CD4-positive, CD25-positive, alpha-beta regulatory T cell (primary cell): ENCODE measurements at regions not wholly inside any gene's neighbourhood (a gene's known extent, or its start where the extent isn't known, plus 50 kb on each side); places are given as distances from the start of the nearest gene placed in this dataset.

Source experiments
- ATAC-seq, 2 donors: fragments of 150-1000 bp; cut with Tn5 transposase; one replicate each; pipeline ENCODE4 v1.10.0; 2021; ENCODE audit warnings: low read depth in 2 of 2, moderate number of reproducible peaks in 2 of 2, moderate library complexity in 1 of 2
- DNase-seq, 3 donors: peaks; one replicate each; pipeline versions ENCODE4 v3.0.0 to v3.0.0-alpha.2; 2012 to 2022; ENCODE audit warnings: mixed read lengths in 1 of 3
- H3K27ac ChIP-seq: one replicate; pipeline ENCODE4 v1.7.0; 2013; ENCODE audit warnings: mild to moderate bottlenecking, low read length; ENCODE audit not compliant: insufficient read depth, poor library complexity, severe bottlenecking
- H3K27me3 ChIP-seq: one replicate; pipeline ENCODE4 v1.7.0; 2013; ENCODE audit warnings: low read length; ENCODE audit not compliant: control insufficient read depth, insufficient read depth
- H3K36me3 ChIP-seq: one replicate; pipeline ENCODE4 v1.7.0; 2013; ENCODE audit warnings: mild to moderate bottlenecking, low read length, moderate library complexity; ENCODE audit not compliant: control insufficient read depth, insufficient read depth
- H3K4me1 ChIP-seq: 2 replicates; pipeline ENCODE4 v1.7.0; 2013; ENCODE audit warnings: mild to moderate bottlenecking, low read length; ENCODE audit not compliant: insufficient read depth, control insufficient read depth, poor library complexity, severe bottlenecking
- H3K4me3 ChIP-seq: one replicate; pipeline ENCODE4 v1.7.0; 2013; ENCODE audit warnings: low read depth, mild to moderate bottlenecking, low read length, moderate library complexity
- H3K9me3 ChIP-seq, 2 experiments: 1 replicate in 1 of 2; 2 replicates in 1 of 2; pipeline ENCODE4 v1.7.0; 2013; ENCODE audit warnings: low read length in 2 of 2, mild to moderate bottlenecking in 1 of 2, moderate library complexity in 1 of 2; ENCODE audit not compliant: control insufficient read depth in 2 of 2
- H3K27ac Mint-ChIP-seq, 3 donors: one replicate each; pipeline ENCODE4 v1.8.0; 2020 to 2022; ENCODE audit warnings: mild to moderate bottlenecking in 3 of 3, mixed read lengths in 3 of 3, moderate library complexity in 2 of 3
- H3K27me3 Mint-ChIP-seq: one replicate; pipeline ENCODE4 v1.8.0; 2022; ENCODE audit warnings: mild to moderate bottlenecking, mixed read lengths
- H3K36me3 Mint-ChIP-seq: one replicate; pipeline ENCODE4 v1.8.0; 2020; ENCODE audit warnings: mixed read lengths
- H3K4me1 Mint-ChIP-seq, 4 donors: one replicate each; pipeline ENCODE4 v1.8.0; 2020 to 2022; ENCODE audit warnings: mixed read lengths in 4 of 4, mild to moderate bottlenecking in 1 of 4
- H3K4me3 Mint-ChIP-seq, 4 donors: one replicate each; pipeline ENCODE4 v1.8.0; 2020 to 2022; ENCODE audit warnings: mild to moderate bottlenecking in 4 of 4, mixed read lengths in 4 of 4, moderate library complexity in 3 of 4
- H3K9me3 Mint-ChIP-seq, 7 donors: one replicate each; pipeline ENCODE4 v1.8.0; 2020 to 2022; ENCODE audit warnings: mixed read lengths in 7 of 7, mild to moderate bottlenecking in 3 of 7, moderate library complexity in 2 of 7

DNA sequence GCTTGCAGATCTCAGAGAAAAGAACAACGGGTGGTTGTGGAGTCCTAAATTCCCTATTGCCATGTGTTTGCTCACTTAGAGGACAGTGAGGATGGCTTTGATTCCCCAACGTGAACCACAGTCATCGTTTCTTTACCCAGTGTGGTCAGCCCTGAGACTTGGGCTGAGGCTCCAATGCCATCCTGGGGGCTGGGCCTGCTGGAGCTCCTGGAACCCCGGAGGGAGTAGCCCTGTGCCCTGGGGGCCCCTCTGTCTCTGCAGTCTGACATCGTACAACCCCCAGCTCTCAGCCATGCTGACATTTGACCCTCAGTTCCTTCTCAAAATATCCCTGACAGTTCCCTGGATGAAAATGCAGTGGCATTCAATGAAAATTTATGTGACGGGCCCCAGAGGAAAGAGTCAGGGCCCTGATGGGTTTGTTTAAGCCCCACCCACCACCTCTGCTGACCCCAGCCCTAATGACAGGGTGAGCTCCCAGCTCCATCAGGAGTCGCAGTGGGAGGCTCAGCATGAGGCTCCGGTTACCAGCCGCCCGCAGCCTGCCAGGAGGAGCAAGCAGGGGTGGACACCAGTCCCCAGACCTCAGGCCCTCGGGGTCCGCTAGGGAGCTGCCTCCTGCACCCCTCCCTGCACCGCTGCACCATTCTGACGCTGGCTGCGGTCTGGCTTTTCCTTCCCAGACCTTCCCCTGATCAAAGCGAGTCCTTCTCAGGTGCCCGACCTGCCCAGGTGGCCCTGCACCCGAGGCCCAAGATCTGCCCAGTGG, 120.9 kb downstream of the TWIST2 start:
- Histone ChIP-seq H3K4me1 (no peaks in the 10 kb centered on the region), H3K27ac (no peak overlapping the region), H3K27me3 (peaks cover 1% of the 10 kb centered on the region), H3K36me3 (no peaks in the 10 kb centered on the region), H3K4me3 (no peak overlapping the region), H3K9me3 (no peaks in the 10 kb centered on the region)
- H3K27ac Mint-ChIP-seq = no peak overlapping the region
- H3K4me1 Mint-ChIP-seq = no peaks in the 10 kb centered on the region
- ATAC-seq (no peak), DNase-seq (no peak)
- no peak overlapping the region for H3K4me3 Mint-ChIP-seq
- peaks cover 4% of the 10 kb centered on the region for H3K27me3 Mint-ChIP-seq
- H3K9me3 Mint-ChIP-seq = peaks cover 0 to 4% (median 0%) of the 10 kb centered on the region in 7 donors
- no peaks in the 10 kb centered on the region for H3K36me3 Mint-ChIP-seq

DNA sequence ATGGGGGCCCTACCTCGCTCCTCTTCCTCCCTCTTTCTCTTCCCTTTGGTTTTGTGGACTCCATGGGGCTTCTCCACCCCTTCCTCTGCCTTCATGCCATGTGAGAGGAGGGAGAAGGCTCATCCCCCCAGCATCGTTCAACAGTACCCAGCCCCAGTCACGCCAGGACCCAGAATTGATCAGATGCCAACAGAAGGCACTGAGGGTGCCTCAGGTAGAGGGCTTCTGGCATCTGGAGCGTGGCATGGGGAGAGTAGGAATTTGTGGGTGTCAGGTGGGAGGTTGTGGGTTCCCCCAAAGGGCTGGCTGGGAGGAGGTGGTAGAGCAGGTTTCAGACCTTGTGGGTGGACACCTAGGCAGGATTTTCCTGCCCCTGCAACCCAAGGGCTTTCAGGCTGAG, 122.0 kb downstream of the TWIST2 start:
- no peaks in the 10 kb centered on the region for H3K36me3 Mint-ChIP-seq
- Histone ChIP-seq H3K27me3 (peaks cover 2% of the 10 kb centered on the region), H3K9me3 (peaks cover 0 to 6% of the 10 kb centered on the region in 2 experiments), H3K36me3 (no peaks in the 10 kb centered on the region), H3K27ac (no peak overlapping the region), H3K4me3 (no peak overlapping the region), H3K4me1 (no peaks in the 10 kb centered on the region)
- H3K4me3 Mint-ChIP-seq = no peak overlapping the region
- DNase-seq (no peak), ATAC-seq (no peak)
- peaks cover 4% of the 10 kb centered on the region for H3K27me3 Mint-ChIP-seq
- no peaks in the 10 kb centered on the region for H3K4me1 Mint-ChIP-seq
- peaks cover 0 to 4% (median 0%) of the 10 kb centered on the region in 7 donors for H3K9me3 Mint-ChIP-seq
- no peak overlapping the region for H3K27ac Mint-ChIP-seq

DNA sequence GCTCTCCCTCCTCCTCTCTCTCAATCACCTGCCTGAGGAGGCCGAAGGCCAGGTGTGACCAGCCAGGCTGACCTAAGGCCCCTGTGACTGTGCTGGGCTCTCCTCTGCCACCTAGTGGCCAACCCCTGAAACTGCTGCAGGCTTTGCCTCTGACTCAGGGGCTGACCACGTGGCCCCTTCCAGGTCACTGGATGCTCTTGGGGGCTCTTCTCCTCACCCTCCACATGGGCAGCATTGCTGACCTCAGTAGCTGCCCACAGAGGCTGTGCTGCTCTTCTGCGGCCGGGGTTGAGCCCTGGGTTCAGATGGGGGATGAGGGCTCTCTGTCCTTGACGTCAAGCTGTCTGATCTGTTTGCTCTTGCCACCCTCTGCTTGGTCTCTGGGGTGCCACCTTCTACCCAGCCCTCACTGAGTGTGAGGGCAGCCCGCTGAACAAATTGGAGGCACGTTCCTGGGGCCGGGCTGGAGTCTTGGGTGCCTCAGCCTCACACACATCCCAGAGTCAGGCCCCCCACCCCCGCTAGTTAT, 122.7 kb downstream of the TWIST2 start:
- H3K27ac ChIP-seq = no peak overlapping the region
- peaks cover 0 to 7% (median 2%) of the 10 kb centered on the region in 7 donors for H3K9me3 Mint-ChIP-seq
- H3K27ac Mint-ChIP-seq = no peak overlapping the region
- H3K4me1 Mint-ChIP-seq = no peaks in the 10 kb centered on the region
- H3K4me1 ChIP-seq = no peaks in the 10 kb centered on the region
- no peaks in the 10 kb centered on the region for H3K36me3 Mint-ChIP-seq
- peak; percentile 12 to 31 (median 29) for DNase-seq
- peaks cover 6 to 13% of the 10 kb centered on the region in 2 experiments for H3K9me3 ChIP-seq
- no peaks in the 10 kb centered on the region for H3K36me3 ChIP-seq
- H3K27me3 Mint-ChIP-seq = peaks cover 4% of the 10 kb centered on the region
- peak in 1 of 2 donors; percentile 53 for ATAC-seq
- no peak overlapping the region for H3K4me3 ChIP-seq
- no peak overlapping the region for H3K4me3 Mint-ChIP-seq
- H3K27me3 ChIP-seq = peaks cover 4% of the 10 kb centered on the region

DNA sequence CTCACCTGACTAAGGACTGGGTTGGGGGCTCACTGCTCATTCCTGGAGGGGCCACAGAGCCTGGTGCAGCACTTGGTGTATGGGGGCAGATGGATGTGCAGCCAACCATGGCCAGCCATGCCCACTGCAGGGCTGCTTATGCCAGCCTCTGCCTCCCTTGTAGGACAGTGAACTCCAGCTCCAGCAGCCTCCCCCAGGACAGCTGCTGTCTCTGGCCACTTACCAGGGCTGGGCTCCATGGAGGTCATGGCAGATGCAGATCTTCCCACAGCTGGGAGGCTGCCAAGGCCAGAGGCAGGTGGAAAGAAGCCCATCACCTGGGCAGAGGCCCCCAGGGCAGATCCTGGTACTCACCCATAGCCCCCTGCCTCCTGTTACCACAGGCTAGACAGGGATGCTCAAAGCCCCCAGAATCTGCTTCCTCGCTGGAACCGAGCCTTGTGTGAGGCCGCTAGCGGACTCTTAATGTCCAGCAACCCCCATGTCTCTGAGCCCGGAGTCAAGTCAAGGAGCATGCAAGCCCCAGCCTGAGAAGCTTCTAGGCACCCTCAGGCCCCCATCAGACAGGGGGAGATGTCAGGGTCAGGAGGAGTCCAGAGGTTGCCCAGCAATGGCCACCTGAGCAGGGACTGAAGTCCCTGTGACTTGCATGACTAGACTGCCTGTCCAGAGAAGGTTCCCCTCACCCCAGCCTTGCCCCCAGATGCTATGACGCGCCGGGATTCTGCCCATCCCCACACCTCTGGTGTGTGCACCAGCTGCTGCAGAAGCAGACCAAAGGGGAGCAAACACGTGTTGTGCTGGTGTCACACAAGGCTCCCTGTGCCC, 123.6 kb downstream of the TWIST2 start:
- Mint-ChIP-seq H3K4me3 (no peak overlapping the region), H3K9me3 (peaks cover 0 to 12% (median 2%) of the 10 kb centered on the region in 7 donors), H3K27me3 (peaks cover 4% of the 10 kb centered on the region), H3K4me1 (no peaks in the 10 kb centered on the region), H3K27ac (no peak overlapping the region), H3K36me3 (no peaks in the 10 kb centered on the region)
- no peak for DNase-seq
- Histone ChIP-seq H3K4me3 (no peak overlapping the region), H3K27me3 (peaks cover 4% of the 10 kb centered on the region), H3K9me3 (peaks cover 7 to 15% of the 10 kb centered on the region in 2 experiments), H3K36me3 (no peaks in the 10 kb centered on the region), H3K4me1 (no peaks in the 10 kb centered on the region), H3K27ac (no peak overlapping the region)
- no peak for ATAC-seq

DNA sequence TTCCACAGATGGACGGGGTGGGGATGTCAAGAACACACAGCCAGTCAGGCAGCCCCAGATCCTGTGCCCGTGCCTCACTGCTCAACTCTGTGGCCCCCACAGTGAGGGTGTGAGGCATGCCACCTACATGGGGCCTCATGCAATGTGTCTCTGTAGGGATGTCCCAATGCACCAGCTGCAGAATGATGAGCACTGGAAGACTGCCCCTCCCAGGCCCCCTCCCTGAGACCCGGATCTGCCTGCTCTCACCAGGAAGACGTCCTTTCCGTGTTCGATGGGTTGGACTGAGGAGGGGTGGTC, 124.2 kb downstream of the TWIST2 start:
- Mint-ChIP-seq H3K9me3 (peaks cover 0 to 13% (median 2%) of the 10 kb centered on the region in 7 donors), H3K4me3 (no peak overlapping the region), H3K27me3 (peaks cover 4% of the 10 kb centered on the region), H3K36me3 (no peaks in the 10 kb centered on the region), H3K4me1 (no peaks in the 10 kb centered on the region), H3K27ac (no peak overlapping the region)
- ATAC-seq (no peak), DNase-seq (no peak)
- peaks cover 7 to 15% of the 10 kb centered on the region in 2 experiments for H3K9me3 ChIP-seq
- H3K4me1 ChIP-seq = no peaks in the 10 kb centered on the region
- no peaks in the 10 kb centered on the region for H3K36me3 ChIP-seq
- no peak overlapping the region for H3K4me3 ChIP-seq
- H3K27me3 ChIP-seq = peaks cover 4% of the 10 kb centered on the region
- H3K27ac ChIP-seq = no peak overlapping the region

DNA sequence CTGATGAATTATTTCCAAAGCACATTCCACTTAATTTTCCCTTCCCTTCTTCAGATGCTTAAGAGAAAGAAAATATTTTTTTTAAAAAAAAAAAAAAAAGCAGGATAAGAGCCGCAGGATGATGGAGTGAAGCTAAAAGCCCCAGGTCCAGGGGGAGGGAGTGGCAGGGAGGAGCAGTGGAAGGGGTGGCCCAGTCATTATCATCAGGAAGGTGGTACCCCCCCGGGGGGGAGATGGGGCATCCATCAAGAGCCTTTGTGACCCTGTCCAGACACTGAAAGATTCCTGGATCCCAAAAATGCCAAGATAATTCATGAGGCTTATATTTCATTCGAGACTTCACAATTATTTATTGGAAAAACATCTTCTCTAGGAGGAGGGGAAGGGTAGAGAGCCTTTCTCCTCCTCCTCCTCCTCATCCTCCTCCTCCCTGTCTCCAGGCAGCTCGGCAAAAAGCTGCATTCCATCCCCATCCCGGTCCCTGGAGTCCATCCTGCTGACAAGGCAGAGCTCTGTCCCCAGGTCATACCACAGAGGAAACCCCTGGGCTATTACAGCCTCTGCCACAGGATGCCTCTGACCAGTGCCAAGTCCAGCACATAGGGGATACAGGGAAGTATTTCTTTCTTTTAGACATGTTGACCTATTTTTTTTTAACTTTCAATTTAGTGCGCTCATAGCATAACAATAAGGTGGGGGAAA, 125.3 kb downstream of the TWIST2 start:
- no peak overlapping the region for H3K4me3 ChIP-seq
- ATAC-seq (no peak), DNase-seq (no peak)
- H3K27ac Mint-ChIP-seq = no peak overlapping the region
- peaks cover 0 to 13% (median 2%) of the 10 kb centered on the region in 7 donors for H3K9me3 Mint-ChIP-seq
- no peak overlapping the region for H3K27ac ChIP-seq
- H3K36me3 ChIP-seq = no peaks in the 10 kb centered on the region
- no peaks in the 10 kb centered on the region for H3K36me3 Mint-ChIP-seq
- no peak overlapping the region for H3K4me3 Mint-ChIP-seq
- H3K27me3 ChIP-seq = peaks cover 4% of the 10 kb centered on the region
- H3K4me1 Mint-ChIP-seq = no peaks in the 10 kb centered on the region
- peaks cover 9% of the 10 kb centered on the region for H3K27me3 Mint-ChIP-seq
- peaks cover 7 to 15% of the 10 kb centered on the region in 2 experiments for H3K9me3 ChIP-seq
- no peaks in the 10 kb centered on the region for H3K4me1 ChIP-seq

DNA sequence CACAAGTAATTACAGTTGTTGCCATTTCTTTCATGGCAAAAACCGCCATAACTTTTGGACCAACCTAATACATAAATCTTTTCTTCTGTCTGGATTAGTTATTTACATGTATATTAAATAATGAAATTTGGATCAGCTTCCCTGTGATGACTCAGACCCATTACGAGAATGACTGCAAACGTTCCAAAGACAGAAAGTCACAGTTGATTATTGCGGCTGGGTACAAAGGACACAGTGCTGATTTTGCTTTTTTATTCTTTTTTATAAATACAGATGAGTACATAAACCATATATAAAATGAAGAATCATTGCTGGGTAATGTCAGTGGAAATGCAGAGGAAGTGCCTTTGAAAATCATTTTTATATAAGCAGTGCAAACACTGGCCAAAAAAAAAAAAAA, 126.2 kb downstream of the TWIST2 start:
- Mint-ChIP-seq H3K27me3 (peaks cover 9% of the 10 kb centered on the region), H3K36me3 (no peaks in the 10 kb centered on the region)
- no peak for ATAC-seq

More for the DNA sequence above, 126.2 kb downstream of the TWIST2 start:
- Histone ChIP-seq H3K4me3 (no peak overlapping the region), H3K36me3 (no peaks in the 10 kb centered on the region), H3K9me3 (peaks cover 7 to 15% of the 10 kb centered on the region in 2 experiments), H3K27ac (no peak overlapping the region), H3K4me1 (no peaks in the 10 kb centered on the region), H3K27me3 (peaks cover 7% of the 10 kb centered on the region)
- Mint-ChIP-seq H3K4me3 (no peak overlapping the region), H3K4me1 (no peaks in the 10 kb centered on the region), H3K27ac (no peak overlapping the region), H3K9me3 (peaks cover 0 to 13% (median 2%) of the 10 kb centered on the region in 7 donors)
- DNase-seq = no peak
